CD14-positive monocyte (primary cell): ENCODE measurements at regions not wholly inside any gene's neighbourhood (a gene's known extent, or its start where the extent isn't known, plus 50 kb on each side); places are given as distances from the start of the nearest gene placed in this dataset.

Source experiments
- DNase-seq, 3 donors: peaks; one replicate each; pipeline ENCODE4 v3.0.0-alpha.2; 2011 to 2022
- H2AFZ ChIP-seq: 2 replicates; pipeline ENCODE4 v1.6.0; 2012; ENCODE audit warnings: mild to moderate bottlenecking, low read depth, low read length, inconsistent platforms; ENCODE audit not compliant: insufficient read depth, poor library complexity, severe bottlenecking
- H3K27ac ChIP-seq, 2 donors: 1 replicate in 1 of 2; 2 replicates in 1 of 2; pipeline ENCODE4 v1.5.1; 2012 to 2013; ENCODE audit warnings: low read length in 2 of 2, control low read depth in 1 of 2, inconsistent platforms in 1 of 2, low read depth in 1 of 2, mild to moderate bottlenecking in 1 of 2
- H3K27me3 ChIP-seq, 2 donors: one replicate each; pipeline versions ENCODE4 v1.6.0 to v1.6.1; 2011 to 2013; ENCODE audit warnings: low read length in 2 of 2; ENCODE audit not compliant: control insufficient read depth in 2 of 2, insufficient read depth in 2 of 2
- H3K36me3 ChIP-seq, 2 donors: replicated peaks in 1 of 2; 1 replicate in 1 of 2; 2 replicates in 1 of 2; pipeline versions ENCODE4 v1.5.1 to v1.6.1; 2012 to 2013; ENCODE audit warnings: low read length in 2 of 2, control low read depth in 1 of 2, inconsistent platforms in 1 of 2, mild to moderate bottlenecking in 1 of 2; ENCODE audit not compliant: insufficient read depth in 2 of 2, control insufficient read depth in 1 of 2
- H3K4me1 ChIP-seq, 2 donors: 1 replicate in 1 of 2; 2 replicates in 1 of 2; pipeline versions ENCODE4 v1.5.1 to v1.6.1; 2012 to 2013; ENCODE audit warnings: low read length in 2 of 2, control low read depth in 1 of 2, inconsistent platforms in 1 of 2, mild to moderate bottlenecking in 1 of 2, moderate library complexity in 1 of 2; ENCODE audit not compliant: insufficient read depth in 2 of 2, control insufficient read depth in 1 of 2
- H3K4me2 ChIP-seq: replicated peaks from 2 replicates; pipeline ENCODE3; 2012; ENCODE audit warnings: low read length, moderate library complexity, mild to moderate bottlenecking; ENCODE audit not compliant: poor library complexity, severe bottlenecking; ENCODE audit errors: extremely low read depth
- H3K4me3 ChIP-seq, 3 experiments: fragments of 200-600 bp in 1 of 3; sonication (generic) in 1 of 3; replicated peaks in 1 of 3; 1 replicate in 2 of 3; 2 replicates in 1 of 3; pipeline ENCODE4 v1.5.1; 2011 to 2013; ENCODE audit warnings: low read length in 3 of 3, mild to moderate bottlenecking in 3 of 3, control low read depth in 2 of 3, low read depth in 2 of 3, inconsistent platforms in 1 of 3, moderate library complexity in 1 of 3
- H3K79me2 ChIP-seq: 2 replicates; pipeline ENCODE4 v1.6.0; 2012; ENCODE audit warnings: mild to moderate bottlenecking, control low read depth, inconsistent platforms, low read length, moderate library complexity; ENCODE audit not compliant: insufficient read depth
- H3K9ac ChIP-seq: 2 replicates; pipeline ENCODE4 v1.6.0; 2017; ENCODE audit warnings: low read length, mild to moderate bottlenecking; ENCODE audit not compliant: insufficient read depth, poor library complexity, severe bottlenecking
- H3K9me3 ChIP-seq, 2 donors: replicated peaks in 1 of 2; 1 replicate in 1 of 2; 2 replicates in 1 of 2; pipeline versions ENCODE4 v1.5.1 to v1.6.1; 2012 to 2013; ENCODE audit warnings: low read length in 2 of 2, control low read depth in 1 of 2; ENCODE audit not compliant: control insufficient read depth in 1 of 2, insufficient read depth in 1 of 2
- H4K20me1 ChIP-seq: 2 replicates; pipeline ENCODE4 v1.6.0; 2012; ENCODE audit warnings: mild to moderate bottlenecking, low read length, control low read depth, moderate library complexity; ENCODE audit not compliant: insufficient read depth
- H3K27ac Mint-ChIP-seq, 7 donors: one replicate each; pipeline ENCODE4 v1.8.0; 2020; ENCODE audit warnings: mild to moderate bottlenecking in 7 of 7, mixed read lengths in 7 of 7, moderate library complexity in 6 of 7, inconsistent platforms in 2 of 7
- H3K27me3 Mint-ChIP-seq, 3 donors: one replicate each; pipeline ENCODE4 v1.8.0; 2021 to 2022; ENCODE audit warnings: low read depth in 3 of 3, mild to moderate bottlenecking in 3 of 3, mixed read lengths in 3 of 3, moderate library complexity in 3 of 3, inconsistent platforms in 1 of 3
- H3K36me3 Mint-ChIP-seq, 2 donors: one replicate each; pipeline ENCODE4 v1.8.0; 2020; ENCODE audit warnings: mixed read lengths in 2 of 2, inconsistent platforms in 1 of 2, mild to moderate bottlenecking in 1 of 2
- H3K4me1 Mint-ChIP-seq: one replicate; pipeline ENCODE4 v1.8.0; 2020; ENCODE audit warnings: mild to moderate bottlenecking, mixed read lengths
- H3K4me3 Mint-ChIP-seq, 2 donors: one replicate each; pipeline ENCODE4 v1.8.0; 2020; ENCODE audit warnings: mild to moderate bottlenecking in 2 of 2, mixed read lengths in 2 of 2, moderate library complexity in 1 of 2
- H3K9me3 Mint-ChIP-seq, 7 donors: one replicate each; pipeline ENCODE4 v1.8.0; 2020 to 2022; ENCODE audit warnings: mixed read lengths in 7 of 7, mild to moderate bottlenecking in 6 of 7, moderate library complexity in 6 of 7, inconsistent platforms in 2 of 7
- WGBS: methylation state at CpG from one replicate; pipeline ENCODE4 v1.1.5; 2013; ENCODE audit warnings: missing lambda C conversion rate; ENCODE audit not compliant: insufficient coverage; 5-methylcytosine and 5-hydroxymethylcytosine counted together
- intact Hi-C, 2 donors: fragments of 100-400 bp; cut with micrococcal nuclease; formaldehyde crosslinking; loops; one replicate each; pipeline versions ENCODE4 v1.15.0 to v1.15.1; 2023
- TF ChIP-seq, protein P1 (sequence below): fragments of 200-600 bp; IDR thresholded peaks from one replicate; pipeline ENCODE4 v1.8.0; 2022; ENCODE audit warnings: antibody characterized with exemption, mild to moderate bottlenecking

- no peak overlapping the region for H3K27ac Mint-ChIP-seq
- Histone ChIP-seq H3K9me3 (no peaks in the 10 kb centered on the region), H4K20me1 (no peaks in the 10 kb centered on the region), H3K27me3 (no peaks in the 10 kb centered on the region), H3K9ac (no peak overlapping the region), H3K36me3 (no peaks in the 10 kb centered on the region), H3K79me2 (no peaks in the 10 kb centered on the region), H3K4me1 (no peaks in the 10 kb centered on the region), H3K27ac (no peak overlapping the region), H3K4me2 (no peak overlapping the region), H2AFZ (no peak overlapping the region), H3K4me3 (no peak overlapping the region)
- intact Hi-C loops: no loop called here
- H3K9me3 Mint-ChIP-seq: peaks cover 0 to 7% (median 1%) of the 10 kb centered on the region in 7 donors
- H3K4me1 Mint-ChIP-seq: no peaks in the 10 kb centered on the region
- 82% methylated on average over 1 of the region's 1 CpG for WGBS
- peaks cover 0 to 1% (median 0%) of the 10 kb centered on the region in 3 donors for H3K27me3 Mint-ChIP-seq
- H3K36me3 Mint-ChIP-seq: no peaks in the 10 kb centered on the region
- DNase-seq: no peak
- no peak overlapping the region for H3K4me3 Mint-ChIP-seq
- TF ChIP-seq, protein P1, sequence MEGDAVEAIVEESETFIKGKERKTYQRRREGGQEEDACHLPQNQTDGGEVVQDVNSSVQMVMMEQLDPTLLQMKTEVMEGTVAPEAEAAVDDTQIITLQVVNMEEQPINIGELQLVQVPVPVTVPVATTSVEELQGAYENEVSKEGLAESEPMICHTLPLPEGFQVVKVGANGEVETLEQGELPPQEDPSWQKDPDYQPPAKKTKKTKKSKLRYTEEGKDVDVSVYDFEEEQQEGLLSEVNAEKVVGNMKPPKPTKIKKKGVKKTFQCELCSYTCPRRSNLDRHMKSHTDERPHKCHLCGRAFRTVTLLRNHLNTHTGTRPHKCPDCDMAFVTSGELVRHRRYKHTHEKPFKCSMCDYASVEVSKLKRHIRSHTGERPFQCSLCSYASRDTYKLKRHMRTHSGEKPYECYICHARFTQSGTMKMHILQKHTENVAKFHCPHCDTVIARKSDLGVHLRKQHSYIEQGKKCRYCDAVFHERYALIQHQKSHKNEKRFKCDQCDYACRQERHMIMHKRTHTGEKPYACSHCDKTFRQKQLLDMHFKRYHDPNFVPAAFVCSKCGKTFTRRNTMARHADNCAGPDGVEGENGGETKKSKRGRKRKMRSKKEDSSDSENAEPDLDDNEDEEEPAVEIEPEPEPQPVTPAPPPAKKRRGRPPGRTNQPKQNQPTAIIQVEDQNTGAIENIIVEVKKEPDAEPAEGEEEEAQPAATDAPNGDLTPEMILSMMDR: no peak
Observed at GRCh38 chr7:131800531-131800930, 244.1 kb upstream of the PODXL start.

DNA sequence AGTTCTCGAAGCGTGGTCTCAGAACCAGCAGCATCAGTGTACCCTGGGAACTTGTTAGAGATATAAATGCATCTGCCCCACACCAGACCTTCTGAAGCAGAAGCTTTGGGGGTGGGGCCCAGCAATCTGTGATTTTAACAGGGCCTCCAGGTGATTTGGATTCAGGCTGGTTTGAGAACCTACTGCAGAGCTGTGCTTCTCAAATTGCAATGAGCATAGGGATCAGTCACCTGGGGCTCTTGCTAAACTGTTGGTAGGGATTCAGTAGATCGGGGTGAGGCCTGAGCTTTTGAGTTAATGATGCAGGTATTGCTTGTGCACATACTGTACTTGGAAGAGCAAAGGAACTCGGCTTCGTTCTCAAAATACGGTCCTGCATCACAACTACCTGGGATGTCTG, 243.6 kb upstream of the PODXL start:
- no peak for DNase-seq
- TF ChIP-seq, protein P1: no peak
- Mint-ChIP-seq H3K27ac (no peak overlapping the region), H3K9me3 (peaks cover 0 to 7% (median 1%) of the 10 kb centered on the region in 7 donors), H3K4me1 (no peaks in the 10 kb centered on the region), H3K36me3 (no peaks in the 10 kb centered on the region), H3K27me3 (peaks cover 0 to 1% (median 0%) of the 10 kb centered on the region in 3 donors), H3K4me3 (no peak overlapping the region)
- no peaks in the 10 kb centered on the region for H4K20me1 ChIP-seq
- H3K27me3 ChIP-seq: no peaks in the 10 kb centered on the region
- H3K4me2 ChIP-seq: no peak overlapping the region
- no peak overlapping the region for H3K27ac ChIP-seq
- H3K9me3 ChIP-seq: no peaks in the 10 kb centered on the region
- WGBS: 66% methylated on average over 3 of the region's 6 CpGs
- intact Hi-C loops: no loop called here
- H3K4me3 ChIP-seq: no peak overlapping the region
- no peaks in the 10 kb centered on the region for H3K36me3 ChIP-seq
- H3K4me1 ChIP-seq: no peaks in the 10 kb centered on the region
- no peaks in the 10 kb centered on the region for H3K79me2 ChIP-seq
- H3K9ac ChIP-seq: no peak overlapping the region
- no peak overlapping the region for H2AFZ ChIP-seq
